H1 (cell line): ENCODE measurements at regions not wholly inside any gene's neighbourhood (a gene's known extent, or its start where the extent isn't known, plus 50 kb on each side); places are given as distances from the start of the nearest gene placed in this dataset.

ENCODE experiments used
- CTCF ChIA-PET: fragments of 300-600 bp; sonication (Branson Sonifier 250); formaldehyde crosslinking; loops from one replicate; lab custom pipeline; 2021; ENCODE audit not compliant: partially characterized antibody; lab: Charles Lee
- POLR2A ChIA-PET: fragments of 300-600 bp; sonication (Branson Sonifier 250); formaldehyde crosslinking; loops from one replicate; lab custom pipeline; 2021; ENCODE audit warnings: inconsistent platforms; ENCODE audit not compliant: partially characterized antibody; lab: Charles Lee
- DNase-seq, 2 experiments: peaks; one replicate each; pipeline versions ENCODE4 v3.0.0 to v3.0.0-alpha.2; 2010 to 2022; ENCODE audit warnings: low spot score in 2 of 2, low read depth in 1 of 2, mixed read lengths in 1 of 2
- FAIRE-seq: peaks from 2 replicates; lab custom pipeline; 2011; peaks lifted over from hg19 to GRCh38; lab: Jason Lieb, UNC
- H2AFZ ChIP-seq: 2 replicates; pipeline ENCODE4 v1.8.1; 2012; ENCODE audit warnings: low read length, inconsistent platforms
- H2AK5ac ChIP-seq: 2 replicates; pipeline ENCODE4 v1.6.1; 2013; ENCODE audit warnings: low read depth, low read length
- H2BK120ac ChIP-seq: replicated peaks from 2 replicates; pipeline ENCODE3; 2013; ENCODE audit warnings: low read depth, low read length, inconsistent platforms
- H2BK12ac ChIP-seq: 2 replicates; pipeline ENCODE4 v1.6.1; 2013; ENCODE audit warnings: low read depth, low read length
- H2BK15ac ChIP-seq: 2 replicates; pipeline ENCODE4 v1.6.1; 2013; ENCODE audit warnings: low read length
- H2BK20ac ChIP-seq: 2 replicates; pipeline ENCODE4 v1.6.1; 2013; ENCODE audit warnings: low read length
- H2BK5ac ChIP-seq: 2 replicates; pipeline ENCODE4 v1.6.1; 2013; ENCODE audit warnings: low read depth, low read length
- H3K14ac ChIP-seq: 2 replicates; pipeline ENCODE4 v1.6.1; 2013; ENCODE audit warnings: inconsistent platforms; ENCODE audit not compliant: insufficient read length
- H3K18ac ChIP-seq: 2 replicates; pipeline ENCODE4 v1.6.1; 2013; ENCODE audit warnings: low read length; ENCODE audit errors: extremely low read depth
- H3K23ac ChIP-seq: 2 replicates; pipeline ENCODE4 v1.6.1; 2013; ENCODE audit warnings: inconsistent platforms; ENCODE audit not compliant: insufficient read length
- H3K23me2 ChIP-seq: 2 replicates; pipeline ENCODE4 v1.6.1; 2013; ENCODE audit warnings: low read depth, low read length
- H3K27ac ChIP-seq: 2 replicates; pipeline ENCODE4 v1.6.1; 2011; ENCODE audit warnings: low read depth, low read length, inconsistent platforms
- H3K27me3 ChIP-seq, 4 experiments: replicated peaks in 1 of 4; 1 replicate in 1 of 4; 2 replicates in 3 of 4; pipeline versions ENCODE4 v1.6.1 to v1.8.1; 2011 to 2013; ENCODE audit warnings: low read length in 3 of 4, mild to moderate bottlenecking in 3 of 4, inconsistent platforms in 2 of 4, mixed read lengths in 2 of 4, moderate library complexity in 1 of 4; ENCODE audit not compliant: control insufficient read depth in 3 of 4, insufficient read depth in 3 of 4; ENCODE audit errors: extremely low read depth in 1 of 4
- H3K36me3 ChIP-seq, 4 experiments: 2 replicates each; pipeline versions ENCODE4 v1.6.1 to v1.8.1; 2011 to 2013; ENCODE audit warnings: mild to moderate bottlenecking in 4 of 4, low read length in 3 of 4, moderate library complexity in 2 of 4, control low read depth in 1 of 4, inconsistent platforms in 1 of 4; ENCODE audit not compliant: insufficient read depth in 4 of 4, control insufficient read depth in 2 of 4
- H3K4ac ChIP-seq: replicated peaks from 2 replicates; pipeline ENCODE3; 2013; ENCODE audit warnings: low read length, low read depth, mixed read lengths, inconsistent platforms; ENCODE audit not compliant: insufficient read length
- H3K4me1 ChIP-seq, 4 experiments: replicated peaks in 1 of 4; 1 replicate in 1 of 4; 2 replicates in 3 of 4; pipeline versions ENCODE4 v1.6.1 to v1.8.1; 2011 to 2013; ENCODE audit warnings: low read length in 3 of 4, inconsistent platforms in 2 of 4, mixed read lengths in 1 of 4; ENCODE audit not compliant: insufficient read depth in 4 of 4, control insufficient read depth in 3 of 4
- H3K4me2 ChIP-seq, 2 experiments: 2 replicates each; pipeline versions ENCODE4 v1.6.1 to v1.8.1; 2011 to 2013; ENCODE audit warnings: low read depth in 2 of 2, low read length in 2 of 2, control low read depth in 1 of 2, inconsistent platforms in 1 of 2, mild to moderate bottlenecking in 1 of 2; ENCODE audit not compliant: insufficient read depth in 1 of 2
- H3K4me3 ChIP-seq, 4 experiments: fragments of 200-600, 300-600 bp in 1 of 4; sonication (generic), shearing (Covaris generic), sonication (Bioruptor Twin) in 1 of 4; 2 replicates each; pipeline versions ENCODE4 v1.5.1 to v1.8.1; 2011 to 2016; ENCODE audit warnings: low read length in 4 of 4, low read depth in 3 of 4, control low read depth in 2 of 4, inconsistent platforms in 2 of 4, mild to moderate bottlenecking in 2 of 4, mixed read lengths in 1 of 4, moderate library complexity in 1 of 4; ENCODE audit not compliant: insufficient read depth in 2 of 4; ENCODE audit errors: extremely low read depth in 1 of 4
- H3K56ac ChIP-seq: replicated peaks from 2 replicates; pipeline ENCODE3; 2013; ENCODE audit warnings: low read depth, mild to moderate bottlenecking, mixed read lengths, low read length, inconsistent platforms; ENCODE audit not compliant: insufficient read length
- H3K79me1 ChIP-seq: 2 replicates; pipeline ENCODE4 v1.6.1; 2013; ENCODE audit warnings: low read depth, low read length, control low read depth
- H3K79me2 ChIP-seq, 2 experiments: 2 replicates each; pipeline versions ENCODE4 v1.6.1 to v1.8.1; 2012 to 2013; ENCODE audit warnings: low read length in 2 of 2, mild to moderate bottlenecking in 2 of 2, inconsistent platforms in 1 of 2; ENCODE audit not compliant: insufficient read depth in 2 of 2, control insufficient read depth in 1 of 2
- H3K9ac ChIP-seq, 4 experiments: replicated peaks in 1 of 4; 1 replicate in 1 of 4; 2 replicates in 3 of 4; pipeline versions ENCODE4 v1.6.1 to v1.8.1; 2011 to 2013; ENCODE audit warnings: low read depth in 3 of 4, low read length in 3 of 4, control low read depth in 2 of 4, mild to moderate bottlenecking in 2 of 4, moderate library complexity in 2 of 4, inconsistent platforms in 1 of 4; ENCODE audit errors: extremely low read depth in 1 of 4
- H3K9me3 ChIP-seq, 2 experiments: 2 replicates each; pipeline versions ENCODE4 v1.6.1 to v1.8.1; 2012 to 2013; ENCODE audit warnings: mild to moderate bottlenecking in 2 of 2, moderate library complexity in 2 of 2, control low read depth in 1 of 2, inconsistent platforms in 1 of 2, low read depth in 1 of 2, low read length in 1 of 2, mixed read lengths in 1 of 2; ENCODE audit not compliant: insufficient read depth in 2 of 2
- H4K20me1 ChIP-seq, 2 experiments: replicated peaks in 1 of 2; 2 replicates each; pipeline versions ENCODE3 to v1.8.1; 2011 to 2013; ENCODE audit warnings: inconsistent platforms in 2 of 2, low read length in 2 of 2, mild to moderate bottlenecking in 1 of 2; ENCODE audit not compliant: insufficient read depth in 2 of 2, control insufficient read depth in 1 of 2
- H4K5ac ChIP-seq: 2 replicates; pipeline ENCODE4 v1.6.1; 2013; ENCODE audit warnings: low read length, low read depth, mixed read lengths, inconsistent platforms; ENCODE audit not compliant: insufficient read length
- H4K8ac ChIP-seq: 2 replicates; pipeline ENCODE4 v1.8.0; 2013; ENCODE audit warnings: mild to moderate bottlenecking, moderate library complexity, low read length, inconsistent platforms; ENCODE audit not compliant: insufficient read depth; ENCODE audit errors: extremely low read depth
- H4K91ac ChIP-seq: replicated peaks from 2 replicates; pipeline ENCODE3; 2013; ENCODE audit warnings: low read length, mixed read lengths, inconsistent platforms; ENCODE audit not compliant: insufficient read length
- ASH2L ChIP-seq: fragments of 200-600, 300-600 bp; sonication (generic); IDR thresholded peaks from one replicate; pipeline ENCODE4 v1.7.1; 2017; ENCODE audit warnings: low read length
- BRCA1 ChIP-seq: IDR thresholded peaks from 2 replicates; pipeline ENCODE4 v1.6.1; 2012; ENCODE audit warnings: low read depth, low read length, improper control_type of control experiment
- CEBPB ChIP-seq: IDR thresholded peaks from 2 replicates; pipeline ENCODE4 v1.6.1; 2012; ENCODE audit warnings: low read depth, low read length
- GTF2F1 ChIP-seq: IDR thresholded peaks from 2 replicates; pipeline ENCODE4 v1.6.1; 2012; ENCODE audit warnings: low read depth, low read length, improper control_type of control experiment, borderline replicate concordance
- KDM1A ChIP-seq: fragments of 200-600, 300-600 bp; sonication (generic); IDR thresholded peaks from 2 replicates; pipeline ENCODE4 v1.7.1; 2016; ENCODE audit warnings: mild to moderate bottlenecking, low read length, borderline replicate concordance
- NRF1 ChIP-seq: IDR thresholded peaks from 2 replicates; pipeline ENCODE4 v1.6.1; 2011; ENCODE audit warnings: mild to moderate bottlenecking, low read depth, low read length, improper control_type of control experiment
- POLR2AphosphoS5 ChIP-seq: IDR thresholded peaks from 2 replicates; pipeline ENCODE4 v1.6.1; 2011; ENCODE audit warnings: low read depth, low read length
- RNF2 ChIP-seq: fragments of 200-900, 300-1000 bp; sonication (generic); IDR thresholded peaks from 2 replicates; pipeline ENCODE4 v1.7.1; 2016; ENCODE audit warnings: borderline replicate concordance, low read depth, mild to moderate bottlenecking, antibody characterized with exemption, low read length; ENCODE audit not compliant: poor library complexity, severe bottlenecking; ENCODE audit errors: missing control alignments
- SIX5 ChIP-seq: IDR thresholded peaks from 2 replicates; pipeline ENCODE4 v1.6.1; 2011; ENCODE audit warnings: mild to moderate bottlenecking, low read depth, low read length
- YY1 ChIP-seq: IDR thresholded peaks from 2 replicates; pipeline ENCODE4 v1.6.1; 2011; ENCODE audit warnings: low read depth, mild to moderate bottlenecking, low read length
- WGBS, 2 experiments: shearing (Covaris generic) in 1 of 2; methylation state at CpG; one replicate each; pipeline versions ENCODE4 v1.1.6 to v1.1.7; 2013 to 2015; ENCODE audit warnings: low lambda C conversion rate in 2 of 2, mixed read lengths in 2 of 2, inconsistent platforms in 1 of 2, low coverage in 1 of 2, missing lambda C conversion rate in 1 of 2; ENCODE audit not compliant: insufficient replicate concordance in 2 of 2, insufficient coverage in 1 of 2, insufficient read length in 1 of 2; ENCODE audit errors: extremely low coverage in 1 of 2, missing lambda C conversion rate in 1 of 2; 5-methylcytosine and 5-hydroxymethylcytosine counted together
- TF ChIP-seq, protein P1 (sequence below): IDR thresholded peaks from 2 replicates; pipeline ENCODE4 v1.6.1; 2012; ENCODE audit warnings: low read length, inconsistent platforms

DNA sequence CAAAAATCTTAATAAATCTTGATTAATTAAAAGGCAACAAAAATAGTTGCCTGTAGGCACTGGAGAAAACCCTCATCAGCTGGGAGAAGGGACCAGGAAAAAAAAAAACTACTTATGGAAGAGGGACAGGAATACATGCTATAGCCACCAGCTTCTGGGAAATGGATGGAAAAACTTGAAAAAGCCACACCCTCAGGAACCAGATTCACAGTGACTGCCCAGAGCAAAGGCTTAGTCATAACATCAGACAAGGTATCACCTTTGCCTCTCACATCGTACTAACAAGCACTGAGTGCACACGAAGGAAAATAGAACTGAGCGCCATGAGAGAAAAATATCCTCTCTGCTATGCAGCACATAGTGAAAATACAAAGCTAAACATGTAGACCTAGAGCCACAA is 116.9 kb upstream of the GYPC start:
- Histone ChIP-seq H2BK120ac (no peak overlapping the region), H2BK12ac (no peak overlapping the region), H2BK20ac (no peak overlapping the region), H3K79me1 (no peaks in the 10 kb centered on the region), H3K4me1 (no peaks in the 10 kb centered on the region), H3K56ac (no peak overlapping the region), H3K4me3 (no peak overlapping the region), H3K23ac (no peak overlapping the region), H3K4ac (no peak overlapping the region), H3K79me2 (no peaks in the 10 kb centered on the region), H3K14ac (no peak overlapping the region), H4K20me1 (no peaks in the 10 kb centered on the region), H3K9ac (no peak overlapping the region), H4K5ac (no peak overlapping the region), H2BK15ac (no peak overlapping the region), H3K23me2 (no peaks in the 10 kb centered on the region), H3K27ac (no peak overlapping the region), H3K27me3 (no peaks in the 10 kb centered on the region), H2AK5ac (no peak overlapping the region), H3K4me2 (no peak overlapping the region), H3K9me3 (peaks cover 0 to 9% of the 10 kb centered on the region in 2 experiments; a peak in 1 of 4 replicates), H4K8ac (no peak overlapping the region), H2BK5ac (no peak overlapping the region), H2AFZ (no peak overlapping the region), H3K18ac (no peak overlapping the region), H3K36me3 (no peaks in the 10 kb centered on the region; a peak in 1 of 8 replicates), H4K91ac (no peak overlapping the region)
- FAIRE-seq (no peak), DNase-seq (no peak)
- TF ChIP-seq, protein P1, sequence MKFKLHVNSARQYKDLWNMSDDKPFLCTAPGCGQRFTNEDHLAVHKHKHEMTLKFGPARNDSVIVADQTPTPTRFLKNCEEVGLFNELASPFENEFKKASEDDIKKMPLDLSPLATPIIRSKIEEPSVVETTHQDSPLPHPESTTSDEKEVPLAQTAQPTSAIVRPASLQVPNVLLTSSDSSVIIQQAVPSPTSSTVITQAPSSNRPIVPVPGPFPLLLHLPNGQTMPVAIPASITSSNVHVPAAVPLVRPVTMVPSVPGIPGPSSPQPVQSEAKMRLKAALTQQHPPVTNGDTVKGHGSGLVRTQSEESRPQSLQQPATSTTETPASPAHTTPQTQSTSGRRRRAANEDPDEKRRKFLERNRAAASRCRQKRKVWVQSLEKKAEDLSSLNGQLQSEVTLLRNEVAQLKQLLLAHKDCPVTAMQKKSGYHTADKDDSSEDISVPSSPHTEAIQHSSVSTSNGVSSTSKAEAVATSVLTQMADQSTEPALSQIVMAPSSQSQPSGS = no peak
- TF ChIP-seq ASH2L (no peak), POLR2AphosphoS5 (no peak), KDM1A (no peak), GTF2F1 (no peak), YY1 (no peak), RNF2 (no peak), BRCA1 (no peak), NRF1 (no peak), CEBPB (no peak), SIX5 (no peak)
- 95% methylated on average over 3 of the region's 3 CpGs; no CpG with 5 or more reads in 1 of the 2 experiments for WGBS, 2 experiments
- ChIA-PET CTCF (interaction anchor here (0.6 to 1.4 kb wide), 2 partner anchors 13 to 199 kb away, joined by 3 to 6 read pairs; no protein-coding TSS in a partner anchor), POLR2A (no interaction called here)
